ENCODE measurements at regions not wholly inside any gene's neighbourhood (a gene's known extent, or its start where the extent isn't known, plus 50 kb on each side); places are given as distances from the start of the nearest gene placed in this dataset.
"Not testable (repeated sequence)": the region's sequence is repeated elsewhere in the genome, so short reads cannot be mapped to it uniquely, and the experiment has no call there.

DNA sequence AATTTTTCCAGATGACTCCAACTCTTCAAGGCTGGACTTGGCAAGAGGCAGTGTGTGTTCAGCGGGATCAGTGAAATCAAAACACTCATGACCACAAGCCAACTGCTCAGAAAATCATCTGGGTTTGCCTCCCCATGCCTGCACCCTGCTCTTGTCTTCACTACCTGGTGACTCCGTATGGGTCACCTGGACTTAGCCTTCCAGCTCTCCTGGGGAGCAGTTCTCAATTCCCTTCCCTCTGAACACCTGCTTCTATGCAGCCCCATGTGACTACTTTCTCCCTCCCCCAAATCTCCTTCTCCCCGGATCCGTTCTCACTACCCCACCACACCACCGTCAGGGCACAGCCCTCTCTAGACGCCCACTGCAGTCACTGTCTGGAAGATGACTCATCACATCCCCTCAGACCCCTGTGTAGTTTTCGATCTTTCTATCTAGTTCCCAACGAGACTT, 130.2 kb upstream of the ID2 start:
- no peak for DNase-seq (ENCODE audit: low read depth in 1 of 2, low spot score in 1 of 2)
- no peak for TF ChIP-seq JUND (IDR thresholded peaks at IDR 0.05; ENCODE audit: low read depth)
- in situ Hi-C loops (cut with HindIII; ENCODE audit: low pct_unique_long_range_greater_than_20kb, low sequenced_read_pairs) = no loop called here

DNA sequence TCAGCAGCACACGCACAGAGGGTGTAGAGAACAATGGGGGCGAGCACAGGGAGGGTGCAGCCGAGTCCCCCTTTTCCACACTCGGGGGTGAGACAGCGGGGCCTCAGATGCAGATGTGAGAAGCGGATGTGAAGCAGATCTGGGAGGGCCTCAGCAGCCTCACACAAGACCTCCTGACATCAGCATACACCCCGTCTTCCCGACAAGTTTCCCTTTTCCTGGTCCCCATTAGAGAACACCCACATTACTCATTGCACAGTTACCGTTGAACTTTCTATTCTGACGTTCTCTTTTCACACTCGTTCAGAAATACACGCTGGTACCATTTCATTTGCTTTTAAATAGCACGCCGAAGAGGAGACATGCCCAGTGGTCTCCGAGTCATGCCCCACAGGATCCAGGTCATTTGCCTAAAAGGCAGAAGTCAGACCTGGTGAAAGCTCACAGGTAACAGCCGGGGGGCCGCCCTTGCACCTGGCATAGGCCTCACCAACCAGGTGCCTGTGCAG, 129.5 kb upstream of the ID2 start:
- in situ Hi-C loops (cut with HindIII; ENCODE audit: low pct_unique_long_range_greater_than_20kb, low sequenced_read_pairs) = no loop called here

DNA sequence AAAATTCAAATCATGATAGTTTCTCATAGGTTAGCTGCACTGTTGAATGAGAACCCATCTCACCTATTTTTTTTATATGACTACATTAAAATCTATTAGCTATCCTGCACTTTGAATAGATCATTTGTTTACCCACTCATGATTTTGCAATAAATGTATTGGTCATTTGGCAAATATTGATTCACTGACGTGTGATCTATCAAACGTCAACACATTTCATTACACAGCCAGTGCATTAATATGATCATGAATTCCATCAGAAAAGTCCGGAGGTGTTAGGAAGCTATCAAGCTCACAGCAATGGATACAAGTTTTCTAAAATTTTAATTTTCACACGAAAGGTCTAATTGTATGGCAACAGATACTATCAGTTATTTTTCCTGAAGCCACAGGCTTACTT, 128.2 kb upstream of the ID2 start:
- no peak for DNase-seq (ENCODE audit: low read depth in 1 of 2, low spot score in 1 of 2)

More for the DNA sequence above, 129.5 kb upstream of the ID2 start:
- TF ChIP-seq JUND (IDR thresholded peaks at IDR 0.05; ENCODE audit: low read depth) = no peak
- no peak for DNase-seq (ENCODE audit: low read depth in 1 of 2, low spot score in 1 of 2)

DNA sequence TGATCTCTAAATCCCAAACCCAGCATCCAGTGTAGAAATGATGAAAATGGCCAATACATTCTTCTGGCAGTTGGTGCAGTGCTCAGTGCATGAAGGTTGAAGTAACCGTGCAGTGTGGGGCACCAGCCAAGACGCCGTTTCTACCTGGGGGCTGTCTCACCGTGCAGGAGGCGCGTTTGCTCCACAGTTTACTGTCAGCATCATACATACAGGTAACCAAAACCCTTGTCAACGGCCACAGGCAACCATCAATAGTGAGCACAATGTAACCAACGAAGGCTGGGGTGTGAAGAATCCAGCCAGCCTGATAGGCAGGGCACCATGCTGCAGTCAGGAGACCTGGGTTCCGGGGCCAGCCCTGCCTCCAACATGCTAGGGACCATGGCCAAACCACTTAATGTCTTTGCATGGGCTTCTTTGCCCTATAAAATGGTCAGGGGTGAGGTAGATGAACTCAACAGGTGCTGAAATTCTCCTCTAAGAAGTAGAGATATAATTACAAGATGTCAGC, 127.5 kb upstream of the ID2 start:
- in situ Hi-C loops (cut with HindIII; ENCODE audit: low pct_unique_long_range_greater_than_20kb, low sequenced_read_pairs) = no loop called here
- DNase-seq (ENCODE audit: low read depth in 1 of 2, low spot score in 1 of 2) = no peak
- no peak for TF ChIP-seq JUND (IDR thresholded peaks at IDR 0.05; ENCODE audit: low read depth)

More for the DNA sequence above, 128.2 kb upstream of the ID2 start:
- TF ChIP-seq JUND (IDR thresholded peaks at IDR 0.05; ENCODE audit: low read depth) = no peak
- in situ Hi-C loops (cut with HindIII; ENCODE audit: low pct_unique_long_range_greater_than_20kb, low sequenced_read_pairs) = no loop called here

DNA sequence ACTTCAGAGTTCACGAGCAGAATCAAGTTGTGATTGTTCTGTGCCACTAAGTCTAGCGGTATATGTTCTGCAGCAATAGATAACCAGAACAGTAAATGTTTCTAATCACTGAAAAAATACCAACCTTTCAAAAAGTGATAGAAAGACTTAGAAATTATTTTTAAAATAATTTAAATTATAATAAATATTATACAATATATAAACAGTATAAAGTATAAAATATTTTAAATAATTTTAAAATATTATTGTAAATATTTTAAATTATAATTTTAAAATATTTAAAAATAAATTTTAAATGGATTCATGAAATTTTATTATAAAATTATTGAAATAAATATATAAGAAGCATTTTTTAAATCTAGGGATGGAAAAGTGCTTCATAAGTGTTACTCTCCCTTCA, 126.3 kb upstream of the ID2 start:
- in situ Hi-C loops (cut with HindIII; ENCODE audit: low pct_unique_long_range_greater_than_20kb, low sequenced_read_pairs) = no loop called here
- no peak for DNase-seq (ENCODE audit: low read depth in 1 of 2, low spot score in 1 of 2)
- TF ChIP-seq JUND (IDR thresholded peaks at IDR 0.05; ENCODE audit: low read depth) = no peak

DNA sequence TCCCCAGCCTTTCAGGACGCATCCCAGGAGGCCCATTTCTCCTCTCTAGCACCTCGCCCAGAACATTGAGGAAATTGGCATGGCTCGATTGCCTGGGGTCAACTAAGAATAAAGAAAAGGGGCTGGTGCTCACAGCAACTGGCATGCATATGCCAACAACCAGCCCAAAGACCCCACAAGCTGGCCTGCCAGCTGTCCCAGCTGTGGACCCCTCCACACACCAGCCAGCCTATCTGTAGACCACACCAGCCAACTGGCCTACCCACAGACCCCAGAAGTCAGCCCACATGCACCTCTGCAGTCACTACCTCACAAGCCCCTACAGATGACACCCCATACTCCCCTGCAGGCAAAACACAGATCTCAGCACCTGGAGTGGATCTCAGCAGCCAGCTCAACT, 123.8 kb upstream of the ID2 start:
- no peak for DNase-seq (ENCODE audit: low read depth in 1 of 2, low spot score in 1 of 2)
- no peak for TF ChIP-seq JUND (IDR thresholded peaks at IDR 0.05; ENCODE audit: low read depth)
- in situ Hi-C loops (cut with HindIII; ENCODE audit: low pct_unique_long_range_greater_than_20kb, low sequenced_read_pairs) = no loop called here

DNA sequence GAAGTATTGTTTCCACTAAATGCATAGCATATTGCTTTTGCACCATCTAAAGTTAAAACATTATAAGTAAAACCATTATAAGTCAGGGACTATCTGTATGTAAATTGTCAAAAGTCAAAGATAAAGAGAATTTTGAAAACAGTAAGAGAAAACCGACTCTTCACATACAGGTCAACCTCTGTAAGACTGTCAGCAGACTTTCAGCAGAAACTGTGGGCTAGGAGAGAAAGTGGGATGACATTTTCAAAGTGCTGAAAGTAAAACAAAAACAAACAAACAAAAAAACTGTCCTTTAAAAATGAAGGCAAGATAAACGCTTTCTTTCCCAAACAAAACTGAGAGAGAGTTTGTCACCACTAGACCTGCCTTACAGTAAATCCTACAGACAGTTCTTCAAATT, 122.9 kb upstream of the ID2 start:
- in situ Hi-C loops (cut with HindIII; ENCODE audit: low pct_unique_long_range_greater_than_20kb, low sequenced_read_pairs) = no loop called here
- DNase-seq (ENCODE audit: low read depth in 1 of 2, low spot score in 1 of 2) = no peak
- no peak for TF ChIP-seq JUND (IDR thresholded peaks at IDR 0.05; ENCODE audit: low read depth)

DNA sequence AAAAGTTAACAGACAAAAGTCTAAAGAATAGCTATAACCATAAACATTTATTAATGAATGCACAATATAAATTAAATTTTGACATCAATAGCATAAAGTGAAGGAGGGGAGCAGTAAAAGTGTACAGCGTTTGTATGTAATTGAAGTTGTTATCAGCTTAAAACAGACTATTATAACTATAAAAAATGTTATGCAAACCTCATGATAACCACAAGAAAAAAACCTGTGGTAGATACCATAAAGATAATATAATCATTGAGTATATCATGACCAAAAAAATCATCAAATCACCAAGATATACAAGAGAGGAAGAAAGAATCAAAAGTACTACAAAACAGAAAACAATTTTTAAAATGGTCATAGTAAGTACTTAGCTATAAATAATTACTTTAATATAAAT, 122.1 kb upstream of the ID2 start:
- in situ Hi-C loops (cut with HindIII; ENCODE audit: low pct_unique_long_range_greater_than_20kb, low sequenced_read_pairs) = no loop called here

DNA sequence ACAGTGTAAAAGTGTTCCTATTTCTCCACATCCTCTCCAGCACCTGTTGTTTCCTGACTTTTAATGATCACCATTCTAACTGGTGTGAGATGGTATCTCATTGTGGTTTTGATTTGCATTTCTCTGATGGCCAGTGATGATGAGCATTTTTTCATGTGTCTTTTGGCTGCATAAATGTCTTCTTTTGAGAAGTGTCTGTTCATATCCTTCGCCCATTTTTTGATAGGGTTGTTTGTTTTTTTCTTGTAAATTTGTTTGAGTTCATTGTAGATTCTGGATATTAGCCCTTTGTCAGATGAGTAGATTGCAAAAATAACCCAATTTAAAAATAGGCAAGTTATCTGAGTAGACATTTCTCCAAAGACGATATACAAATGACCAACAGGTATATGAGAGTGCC, 120.2 kb upstream of the ID2 start:
- DNase-seq (ENCODE audit: low read depth in 1 of 2, low spot score in 1 of 2); in situ Hi-C loops (cut with HindIII; ENCODE audit: low pct_unique_long_range_greater_than_20kb, low sequenced_read_pairs): not testable (repeated sequence)

More for the DNA sequence above, 122.1 kb upstream of the ID2 start:
- no peak for TF ChIP-seq JUND (IDR thresholded peaks at IDR 0.05; ENCODE audit: low read depth)
- no peak for DNase-seq (ENCODE audit: low read depth in 1 of 2, low spot score in 1 of 2)

DNA sequence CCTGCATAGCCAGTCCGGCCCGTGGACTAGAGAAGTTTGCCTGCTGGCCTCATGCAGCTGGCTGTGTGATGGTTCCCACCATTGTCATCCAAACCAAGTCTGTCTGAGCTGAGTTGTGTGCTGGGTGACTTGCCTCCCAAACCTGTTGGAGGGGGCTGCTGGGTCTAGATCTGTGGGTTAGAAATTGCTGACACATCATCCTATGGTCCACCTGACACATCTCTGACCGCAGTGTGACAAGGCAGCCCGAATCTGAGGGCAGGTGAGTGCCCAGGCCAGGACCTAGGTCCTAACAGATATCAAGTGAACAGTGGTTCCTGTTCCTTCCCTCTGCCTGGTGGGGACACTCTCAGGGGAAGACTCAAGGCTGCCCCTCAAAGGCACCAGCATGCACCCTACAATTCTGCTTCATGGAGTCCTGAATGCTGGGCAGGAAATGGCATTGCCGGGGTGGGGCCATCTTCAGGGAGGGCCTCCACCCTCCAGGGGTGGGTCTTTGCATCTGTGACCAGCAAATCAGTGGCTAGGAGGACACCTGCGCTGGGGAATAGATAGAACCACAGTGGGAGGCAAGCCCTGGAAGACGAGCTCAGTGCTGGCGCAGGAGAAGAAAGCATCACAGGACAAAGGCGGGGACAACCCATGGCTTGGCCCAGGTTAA, 117.9 kb upstream of the ID2 start:
- in situ Hi-C loops (cut with HindIII; ENCODE audit: low pct_unique_long_range_greater_than_20kb, low sequenced_read_pairs) = no loop called here
- no peak for DNase-seq (ENCODE audit: low read depth in 1 of 2, low spot score in 1 of 2)
- TF ChIP-seq JUND (IDR thresholded peaks at IDR 0.05; ENCODE audit: low read depth) = no peak

DNA sequence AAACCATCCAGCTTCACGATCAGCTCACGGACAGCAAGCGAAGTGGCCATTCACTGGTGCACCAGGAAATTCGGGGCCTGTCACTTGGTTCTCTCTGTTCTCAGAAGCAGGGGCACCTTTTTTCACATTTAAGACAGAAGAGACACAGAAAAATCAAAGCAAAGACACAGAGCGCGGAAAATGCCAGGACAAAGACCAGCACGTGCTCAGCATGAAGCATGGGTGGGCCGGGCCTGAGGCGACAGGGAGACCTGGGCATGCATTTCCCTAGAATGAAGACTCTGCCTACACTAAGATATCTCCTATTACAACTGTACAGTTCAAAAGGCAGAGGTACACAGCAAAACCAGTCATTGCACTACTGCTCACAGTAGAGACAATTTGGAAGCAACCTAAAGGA, 117.4 kb upstream of the ID2 start:
- in situ Hi-C loops (cut with HindIII; ENCODE audit: low pct_unique_long_range_greater_than_20kb, low sequenced_read_pairs) = no loop called here
- TF ChIP-seq JUND (IDR thresholded peaks at IDR 0.05; ENCODE audit: low read depth) = no peak

DNA sequence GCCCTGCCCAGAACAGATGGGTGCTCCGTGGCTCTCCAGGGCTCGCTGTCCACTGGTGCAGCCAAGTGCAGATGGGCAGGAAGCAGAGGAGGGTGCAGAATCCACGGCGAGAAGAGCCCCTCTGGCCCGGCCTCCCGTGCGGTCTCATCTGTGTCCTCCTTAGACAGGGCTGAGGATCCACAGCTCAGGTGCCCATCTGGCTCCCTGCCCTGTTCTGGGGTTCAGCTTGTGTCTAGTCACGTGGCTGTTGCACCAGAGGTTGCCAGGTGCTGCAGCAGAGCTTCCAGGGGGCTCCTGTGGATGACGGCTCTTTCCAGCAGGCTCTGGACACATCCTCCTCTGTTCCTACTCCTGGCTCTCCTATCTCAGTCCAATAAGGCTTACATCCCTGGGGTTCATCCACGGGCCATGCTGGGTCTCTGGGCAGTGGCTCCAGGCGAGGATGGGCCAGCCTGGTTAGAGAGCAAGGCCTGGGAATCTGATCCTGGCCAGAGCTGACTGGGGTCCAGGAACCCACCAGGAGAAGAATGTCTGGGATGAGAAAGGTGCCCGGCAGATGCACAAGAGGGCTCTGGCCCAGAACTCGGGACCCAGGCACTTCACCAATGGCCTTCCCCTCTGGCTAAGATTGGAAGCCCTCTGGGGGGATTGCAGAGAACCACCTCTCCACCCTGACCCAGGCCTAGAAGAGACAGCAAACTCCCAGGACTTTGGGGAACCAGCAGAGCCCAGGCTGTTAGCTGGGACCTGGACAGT, 116.3 kb upstream of the ID2 start:
- no peak for TF ChIP-seq JUND (IDR thresholded peaks at IDR 0.05; ENCODE audit: low read depth)
- no peak for DNase-seq (ENCODE audit: low read depth in 1 of 2, low spot score in 1 of 2)
- in situ Hi-C loops (cut with HindIII; ENCODE audit: low pct_unique_long_range_greater_than_20kb, low sequenced_read_pairs) = no loop called here

More for the DNA sequence above, 117.4 kb upstream of the ID2 start:
- DNase-seq (ENCODE audit: low read depth in 1 of 2, low spot score in 1 of 2) = no peak

DNA sequence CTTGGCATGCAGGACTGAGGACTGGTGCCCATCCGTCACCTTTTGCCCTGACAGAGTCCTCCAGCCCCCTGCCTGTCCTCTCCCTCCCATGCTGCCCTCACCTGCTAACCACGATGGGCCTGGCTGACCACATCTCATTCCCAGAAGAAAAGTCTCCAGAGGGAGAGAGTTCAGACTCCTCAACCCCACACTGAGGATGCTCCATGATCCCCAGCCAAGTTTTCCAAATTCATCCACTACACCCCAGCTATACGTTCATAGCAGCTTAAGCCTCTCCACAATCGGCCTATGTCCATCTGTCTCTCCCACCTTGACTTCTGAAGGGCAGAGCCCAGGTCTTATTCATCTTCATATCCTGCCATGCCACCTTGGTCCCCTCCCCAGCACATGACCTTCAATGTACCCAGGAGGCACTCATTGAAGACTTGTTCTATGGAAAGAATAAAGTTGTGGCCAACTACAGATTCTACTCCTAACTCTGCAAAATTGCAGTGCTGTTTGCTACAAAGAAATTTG, 115.6 kb upstream of the ID2 start:
- in situ Hi-C loops (cut with HindIII; ENCODE audit: low pct_unique_long_range_greater_than_20kb, low sequenced_read_pairs) = no loop called here
- no peak for TF ChIP-seq JUND (IDR thresholded peaks at IDR 0.05; ENCODE audit: low read depth)
- no peak for DNase-seq (ENCODE audit: low read depth in 1 of 2, low spot score in 1 of 2)

All from T47D (cell line).